Uterus (tissue), 3 donors: ENCODE measurements at regions not wholly inside any gene's neighbourhood (a gene's known extent, or its start where the extent isn't known, plus 50 kb on each side); places are given as distances from the start of the nearest gene placed in this dataset.

Experiments
- DNase-seq, 2 donors: peaks; one replicate each; pipeline ENCODE4 v3.0.0-alpha.2; 2019 to 2020
- H3K27ac ChIP-seq, 2 donors: fragments of 200-600 bp; sonication (generic); 1 replicate in 1 of 2; 2 replicates in 1 of 2; pipeline ENCODE4 v1.5.1; 2016 to 2018
- H3K27me3 ChIP-seq, 2 donors: fragments of 200-600 bp; sonication (generic); one replicate each; pipeline ENCODE4 v1.5.1; 2018 to 2019; ENCODE audit warnings: control low read depth in 1 of 2
- H3K36me3 ChIP-seq, 2 donors: fragments of 200-600 bp; sonication (generic); one replicate each; pipeline ENCODE4 v1.5.1; 2019; ENCODE audit warnings: control low read depth in 1 of 2
- H3K4me1 ChIP-seq, 2 donors: fragments of 200-600 bp; sonication (generic); one replicate each; pipeline ENCODE4 v1.5.1; 2018 to 2019; ENCODE audit warnings: control low read depth in 1 of 2
- H3K4me3 ChIP-seq, 2 donors: fragments of 200-600 bp; sonication (generic); 1 replicate in 1 of 2; 2 replicates in 1 of 2; pipeline ENCODE4 v1.5.1; 2018 to 2019; ENCODE audit warnings: mild to moderate bottlenecking in 1 of 2
- H3K9me3 ChIP-seq, 2 donors: fragments of 200-600 bp; sonication (generic); one replicate each; pipeline ENCODE4 v1.5.1; 2019; ENCODE audit warnings: control low read depth in 1 of 2
- CTCF ChIP-seq, 4 experiments: fragments of 200-600 bp in 2 of 4; fragments of 450-650 bp in 2 of 4; sonication (generic) in 2 of 4; IDR thresholded peaks; one replicate each; pipeline ENCODE4 v1.5.1; 2016 to 2019; ENCODE audit warnings: antibody characterized with exemption in 4 of 4, mild to moderate bottlenecking in 2 of 4, moderate library complexity in 1 of 4
- POLR2A ChIP-seq, 2 donors: fragments of 450-650 bp; IDR thresholded peaks; one replicate each; pipeline ENCODE4 v1.6.1; 2016; ENCODE audit warnings: antibody characterized with exemption in 2 of 2, mild to moderate bottlenecking in 1 of 2, moderate library complexity in 1 of 2
- intact Hi-C: fragments of 100-400 bp; cut with DNase I; formaldehyde crosslinking; loops from one replicate; pipeline ENCODE4 v1.15.1; 2023; ENCODE audit warnings: low total_unique reads
- donor health status: DM: yes; HTN: yes; CAD: no.

- peak; percentile 28 to 50 for DNase-seq
- H3K36me3 ChIP-seq = no peaks in the 10 kb centered on the region
- no peaks in the 10 kb centered on the region for H3K4me1 ChIP-seq
- H3K9me3 ChIP-seq = no peaks in the 10 kb centered on the region
- TF ChIP-seq CTCF (IDR thresholded peaks at IDR 0.05) (no peak), POLR2A (IDR thresholded peaks at IDR 0.05) (no peak)
- no peak overlapping the region for H3K4me3 ChIP-seq
- no peaks in the 10 kb centered on the region for H3K27me3 ChIP-seq
- intact Hi-C loops = loop anchor here (10.0 kb wide), 1 partner anchor 552 kb away; no protein-coding TSS in a partner anchor
- H3K27ac ChIP-seq = peak overlapping the region; percentile 3 to 39
These were observed 103.6 kb upstream of the NXT1 start for GRCh38 chr20:23246717-23247664.

- no peaks in the 10 kb centered on the region for H3K9me3 ChIP-seq
- H3K27ac ChIP-seq = no peak overlapping the region
- peak in 1 of 2 donors; percentile 25 for DNase-seq
- intact Hi-C loops = loop anchor here (10.0 kb wide), 1 partner anchor 551 kb away; no protein-coding TSS in a partner anchor
- H3K27me3 ChIP-seq = no peaks in the 10 kb centered on the region
- no peak overlapping the region for H3K4me3 ChIP-seq
- no peaks in the 10 kb centered on the region for H3K4me1 ChIP-seq
- no peaks in the 10 kb centered on the region for H3K36me3 ChIP-seq
- TF ChIP-seq CTCF (IDR thresholded peaks at IDR 0.05) (peak in 3 of 4 experiments; percentile 17 to 49 (median 18)), POLR2A (IDR thresholded peaks at IDR 0.05) (no peak)
These were observed 104.9 kb upstream of the NXT1 start for GRCh38 chr20:23245553-23246181.

GRCh38 chr20:23244916-23245552, 105.6 kb upstream of the NXT1 start:
- intact Hi-C loops = loop anchor here (10.0 kb wide), 1 partner anchor 550 kb away; no protein-coding TSS in a partner anchor
- Histone ChIP-seq H3K9me3 (no peaks in the 10 kb centered on the region), H3K4me3 (no peak overlapping the region), H3K27me3 (no peaks in the 10 kb centered on the region), H3K36me3 (no peaks in the 10 kb centered on the region), H3K27ac (no peak overlapping the region), H3K4me1 (no peaks in the 10 kb centered on the region)
- DNase-seq = no peak
- TF ChIP-seq CTCF (IDR thresholded peaks at IDR 0.05) = no peak
- TF ChIP-seq POLR2A (IDR thresholded peaks at IDR 0.05) = no peak

- no peaks in the 10 kb centered on the region for H3K27me3 ChIP-seq
- no peaks in the 10 kb centered on the region for H3K36me3 ChIP-seq
- no peak overlapping the region for H3K4me3 ChIP-seq
- TF ChIP-seq POLR2A (IDR thresholded peaks at IDR 0.05) (no peak), CTCF (IDR thresholded peaks at IDR 0.05) (no peak)
- no peak overlapping the region for H3K27ac ChIP-seq
- no peaks in the 10 kb centered on the region for H3K9me3 ChIP-seq
- intact Hi-C loops = loop anchor here (10.0 kb wide), 1 partner anchor 550 kb away; no protein-coding TSS in a partner anchor
- DNase-seq = no peak
- H3K4me1 ChIP-seq = no peaks in the 10 kb centered on the region
These were observed 106.3 kb upstream of the NXT1 start for GRCh38 chr20:23244156-23244915.
